HG02642 (cell line): ENCODE measurements at regions not wholly inside any gene's neighbourhood (a gene's known extent, or its start where the extent isn't known, plus 50 kb on each side); places are given as distances from the start of the nearest gene placed in this dataset.

Experiments
- ATAC-seq: cut with Tn5 transposase; IDR thresholded peaks from one replicate; pipeline ENCODE4 v1.9.1; 2021; ENCODE audit warnings: mild to moderate bottlenecking; ENCODE audit not compliant: unreplicated experiment, poor library complexity

- ATAC-seq: no peak
Measured at GRCh38 chr10:76667408-76668370, 969.9 kb downstream of the KCNMA1 start.

- ATAC-seq: no peak
Measured at GRCh38 chr10:76666891-76667290, 970.7 kb downstream of the KCNMA1 start.

GRCh38 chr10:76665029-76665428 lies 972.6 kb downstream of the KCNMA1 start:
- ATAC-seq: no peak

- no peak for ATAC-seq
Measured at GRCh38 chr10:76657337-76658012, 980.1 kb downstream of the KCNMA1 start.

- no peak for ATAC-seq
Measured at GRCh38 chr10:76651154-76651553, 986.5 kb downstream of the KCNMA1 start.

- ATAC-seq: no peak
Measured at GRCh38 chr10:76649723-76650127, 987.9 kb downstream of the KCNMA1 start.

GRCh38 chr10:76649254-76649653 lies 988.4 kb downstream of the KCNMA1 start:
- ATAC-seq: no peak

GRCh38 chr10:76647301-76647700 lies 990.3 kb downstream of the KCNMA1 start:
- no peak for ATAC-seq

GRCh38 chr10:76645341-76645740 lies 992.3 kb downstream of the KCNMA1 start:
- no peak for ATAC-seq

- ATAC-seq: no peak
Measured at GRCh38 chr10:76644476-76644875, 993.1 kb downstream of the KCNMA1 start.

GRCh38 chr10:76643511-76643911 lies 994.1 kb downstream of the KCNMA1 start:
- ATAC-seq: no peak

GRCh38 chr10:76642358-76642757 lies 995.2 kb downstream of the KCNMA1 start:
- no peak for ATAC-seq

- no peak for ATAC-seq
Measured at GRCh38 chr10:76641215-76641614, 996.4 kb downstream of the KCNMA1 start.

- no peak for ATAC-seq
Measured at GRCh38 chr10:76640806-76641205, 996.8 kb downstream of the KCNMA1 start.

GRCh38 chr10:76632767-76633051 lies 1004.9 kb downstream of the KCNMA1 start:
- no peak for ATAC-seq

- ATAC-seq: no peak
Measured at GRCh38 chr10:76631884-76632766, 1005.5 kb downstream of the KCNMA1 start.

GRCh38 chr10:76631036-76631670 lies 1006.5 kb downstream of the KCNMA1 start:
- no peak for ATAC-seq

- ATAC-seq: no peak
Measured at GRCh38 chr10:76628801-76629200, 1008.8 kb downstream of the KCNMA1 start.

GRCh38 chr10:76626386-76626785 lies 1011.2 kb downstream of the KCNMA1 start:
- ATAC-seq: no peak

- peak; percentile 92 for ATAC-seq
Measured at GRCh38 chr10:76624470-76624869, 1013.1 kb downstream of the KCNMA1 start.
